Occipital lobe (tissue), 1 donor: ENCODE measurements at regions not wholly inside any gene's neighbourhood (a gene's known extent, or its start where the extent isn't known, plus 50 kb on each side); places are given as distances from the start of the nearest gene placed in this dataset.

Experiments used
- DNase-seq: peaks from one replicate; lab custom pipeline; 2025; lab: John Stamatoyannopoulos, UW

DNA sequence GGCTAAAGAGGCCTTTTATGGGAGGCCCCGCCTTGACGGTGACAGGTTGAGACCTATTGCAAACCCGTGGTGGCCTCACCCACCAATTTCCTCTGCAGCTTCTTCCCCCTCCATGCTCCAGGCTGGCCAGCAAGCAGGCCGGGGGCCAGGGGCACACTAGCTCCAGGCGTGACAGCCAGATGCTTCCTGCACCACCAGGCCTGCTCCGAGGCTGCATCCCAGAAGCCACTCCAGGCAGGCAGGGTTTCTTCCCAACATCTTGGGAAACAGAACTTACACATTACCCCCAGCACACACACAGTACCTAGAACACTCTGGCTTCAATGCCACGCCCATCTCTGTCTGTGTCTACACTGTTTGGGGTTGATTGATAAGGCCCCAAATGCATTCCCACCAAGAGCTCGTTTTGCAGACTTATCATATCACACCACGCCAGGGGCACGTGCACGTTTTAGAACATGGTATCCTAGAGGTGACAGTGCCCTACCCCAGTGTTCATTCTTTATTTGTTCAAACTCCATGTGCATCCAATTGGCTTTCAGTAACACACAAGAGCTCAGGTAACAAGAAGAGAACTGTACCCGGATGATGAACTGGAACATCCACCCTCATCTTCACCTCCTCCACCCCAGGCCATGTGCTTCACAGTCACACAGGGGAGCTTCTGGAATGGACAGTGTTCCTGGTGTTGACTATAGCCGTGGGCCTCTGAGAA, 221.4 kb upstream of the RREB1 start:
- no peak for DNase-seq

DNA sequence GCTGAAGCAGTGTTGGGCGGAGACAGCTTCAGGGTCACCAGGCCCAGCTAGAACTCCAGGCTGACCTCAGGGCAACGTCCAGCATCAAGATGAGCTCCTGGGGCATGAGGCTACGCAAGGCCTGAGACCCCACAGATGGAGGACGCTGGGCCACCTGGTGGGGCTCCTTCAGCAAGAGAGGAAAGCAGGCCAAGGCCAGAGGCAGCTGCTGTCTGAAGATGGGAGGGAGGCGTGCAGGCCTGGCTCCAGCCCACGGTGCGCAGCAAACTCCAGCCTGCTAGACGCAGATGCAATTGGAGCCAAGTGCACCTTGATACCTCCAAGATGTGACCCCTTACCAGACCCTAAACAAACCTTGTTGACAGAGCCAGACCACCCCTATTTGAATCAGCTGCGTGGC, 220.9 kb upstream of the RREB1 start:
- DNase-seq = no peak

DNA sequence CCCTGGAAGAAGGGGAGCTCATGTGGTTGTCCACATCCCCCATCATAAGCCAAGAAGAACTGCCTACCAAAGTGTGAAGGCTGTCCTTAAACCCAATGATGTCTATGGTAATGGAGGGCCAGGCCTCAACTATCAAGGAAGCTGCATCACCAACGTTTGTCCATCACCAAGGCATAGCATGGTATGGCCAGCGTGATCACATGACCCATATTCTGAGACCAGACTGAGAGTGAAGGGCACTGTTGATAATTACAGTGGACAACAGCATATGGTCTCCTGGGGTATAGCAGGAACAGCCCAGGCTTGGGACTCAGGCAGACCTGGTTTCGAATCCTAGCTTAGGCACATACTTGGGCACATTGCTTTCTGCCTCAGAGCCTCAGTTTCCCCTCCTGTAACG, 218.2 kb upstream of the RREB1 start:
- no peak for DNase-seq

DNA sequence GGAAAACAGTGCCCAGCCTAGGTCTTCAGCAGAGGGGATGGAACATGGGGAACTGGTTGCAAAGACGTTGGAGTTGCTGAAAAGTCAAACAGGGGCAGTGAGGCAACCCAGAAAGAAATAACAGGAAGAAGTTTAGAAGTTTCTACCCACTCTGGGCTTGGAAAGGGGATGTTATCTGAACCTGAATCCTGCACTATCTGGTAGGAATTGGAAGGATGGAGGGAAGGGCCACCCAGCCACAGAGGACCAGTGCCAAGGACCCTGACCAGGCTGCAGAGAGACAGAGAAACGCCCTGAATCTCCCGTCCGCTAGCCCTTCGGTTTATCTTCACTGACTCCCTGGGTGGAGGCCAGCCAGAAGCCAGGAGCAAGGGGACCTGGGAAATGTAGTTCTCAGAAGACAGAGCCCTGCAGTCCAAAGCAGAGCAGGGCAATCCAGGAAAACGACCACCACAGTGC, 217.3 kb upstream of the RREB1 start:
- DNase-seq = no peak

DNA sequence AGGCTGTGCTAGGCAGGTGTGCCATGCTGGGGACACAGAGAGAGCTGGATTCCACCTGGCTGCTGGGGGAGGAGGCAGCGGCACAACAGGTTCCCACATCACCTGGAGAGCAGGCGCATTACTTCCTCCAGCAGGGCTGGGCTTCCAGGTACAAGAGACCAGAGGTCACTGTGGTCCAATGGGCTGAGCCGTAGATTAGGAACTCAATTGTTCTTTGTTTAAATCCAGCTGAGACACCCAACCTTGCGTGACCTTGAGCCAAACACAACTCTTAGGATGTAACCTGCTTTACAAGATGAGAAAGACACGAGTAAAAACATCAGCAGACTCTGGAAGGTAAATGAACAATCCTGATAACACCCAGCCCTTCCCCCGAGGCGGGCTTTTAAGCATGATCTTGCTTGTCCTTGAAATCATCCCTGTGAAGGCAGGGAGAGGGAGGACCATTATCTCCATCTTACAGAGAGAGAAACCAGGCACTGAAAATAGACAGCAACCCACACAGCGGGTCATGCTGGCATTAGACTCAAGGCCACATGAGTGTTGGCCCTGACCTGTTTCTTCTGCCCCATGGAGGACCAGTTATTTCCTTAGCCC, 216.5 kb upstream of the RREB1 start:
- DNase-seq = no peak

DNA sequence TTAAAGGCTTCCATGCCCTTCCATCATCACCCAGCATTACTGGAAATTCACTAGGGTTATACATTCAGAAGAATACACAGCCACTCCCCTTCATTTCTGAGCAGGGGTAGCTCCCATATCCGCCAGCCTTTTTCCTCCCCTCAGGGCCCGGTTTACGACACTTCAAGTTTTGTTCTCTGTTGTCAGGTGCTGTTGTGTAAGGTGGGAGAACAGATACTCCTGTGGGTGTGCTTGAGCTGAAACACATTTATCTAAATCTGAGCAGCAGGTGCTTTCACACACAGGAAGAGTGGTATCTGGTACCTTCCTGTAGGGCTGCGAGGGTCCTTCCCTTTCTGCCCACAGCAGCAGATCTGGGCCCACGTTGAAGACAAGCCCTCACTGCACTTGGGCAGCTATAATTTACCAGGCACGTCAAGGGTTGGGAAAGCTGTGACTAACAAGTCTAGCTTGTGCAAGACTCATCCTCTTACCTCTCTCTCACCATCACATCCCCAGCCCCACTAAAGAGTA, 215.8 kb upstream of the RREB1 start:
- no peak for DNase-seq

DNA sequence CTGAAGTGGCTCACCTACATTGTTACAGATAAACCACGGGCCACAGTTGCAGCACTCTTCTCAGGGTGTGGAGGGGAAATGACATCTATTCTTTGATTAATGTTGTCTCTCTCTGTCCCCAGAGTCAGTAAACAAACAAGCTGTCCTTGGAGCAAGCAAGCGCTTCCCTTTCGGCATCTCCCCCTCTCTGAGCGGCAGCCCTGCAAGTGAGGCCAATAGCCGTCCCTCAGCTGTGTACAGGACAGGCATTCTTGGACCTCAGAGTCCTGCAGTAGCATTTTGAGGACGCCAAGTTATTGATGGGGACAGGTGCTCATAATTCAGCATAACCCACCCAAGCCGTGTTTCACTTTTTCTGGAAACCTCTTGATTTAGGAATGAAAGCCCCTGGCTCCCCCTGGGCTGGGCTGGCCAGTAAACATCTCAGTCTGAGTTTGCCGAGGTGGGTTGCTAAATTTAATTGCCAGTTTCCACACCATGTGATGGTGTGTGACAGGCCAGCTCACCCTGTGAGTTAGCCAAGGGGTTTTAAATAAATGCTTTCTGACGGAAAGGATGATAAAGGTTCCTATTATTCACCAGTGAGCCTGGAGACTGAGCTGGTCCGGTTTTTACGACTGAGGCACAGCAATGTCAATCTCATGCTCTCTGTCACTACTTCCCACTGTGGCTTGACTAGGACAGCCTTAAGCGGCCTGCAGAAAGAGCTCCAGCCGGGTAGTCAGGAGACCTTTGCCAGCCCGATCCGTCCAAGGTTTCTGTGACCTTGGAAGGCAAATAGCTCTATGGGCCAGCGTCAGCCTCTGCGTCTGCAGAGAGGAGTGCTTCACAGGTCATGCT, 214.8 kb upstream of the RREB1 start:
- DNase-seq = no peak

DNA sequence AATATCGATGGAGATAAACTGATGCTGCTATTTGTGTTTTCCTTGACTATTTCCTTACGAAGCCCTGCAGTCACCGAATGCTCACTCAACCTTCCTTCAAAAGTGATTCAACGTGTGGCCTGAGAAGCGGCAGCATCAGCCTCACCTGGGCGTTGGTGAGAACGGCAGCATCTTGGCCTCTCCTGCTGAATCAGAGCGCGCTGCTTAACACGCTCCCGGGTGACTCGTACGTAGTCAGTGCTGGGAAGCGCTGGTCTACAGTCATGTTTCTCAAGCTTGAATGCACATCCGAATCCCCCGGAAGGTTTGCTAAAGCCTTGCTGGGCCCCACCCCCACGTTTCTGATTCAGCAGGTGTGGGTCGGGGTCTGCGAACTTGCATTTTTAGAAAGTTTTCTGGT, 214.1 kb upstream of the RREB1 start:
- DNase-seq = no peak

DNA sequence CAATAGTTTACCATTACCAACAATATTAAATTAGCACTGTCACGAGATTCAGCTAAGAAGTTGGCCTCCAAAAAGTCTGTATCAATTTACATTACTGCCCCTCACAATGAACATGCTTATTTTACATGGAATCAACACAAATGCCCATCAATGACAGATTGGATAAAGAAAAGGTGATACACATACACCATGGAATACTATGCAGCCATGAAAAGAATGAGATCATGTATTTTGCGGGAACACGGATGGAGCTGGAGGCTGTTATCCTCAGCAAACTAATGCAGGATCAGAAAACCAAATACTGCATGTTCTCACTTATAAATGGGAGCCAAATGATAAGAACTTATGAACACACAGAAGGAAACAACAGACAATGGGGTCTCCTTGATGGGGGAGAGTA, 211.8 kb upstream of the RREB1 start:
- no peak for DNase-seq

DNA sequence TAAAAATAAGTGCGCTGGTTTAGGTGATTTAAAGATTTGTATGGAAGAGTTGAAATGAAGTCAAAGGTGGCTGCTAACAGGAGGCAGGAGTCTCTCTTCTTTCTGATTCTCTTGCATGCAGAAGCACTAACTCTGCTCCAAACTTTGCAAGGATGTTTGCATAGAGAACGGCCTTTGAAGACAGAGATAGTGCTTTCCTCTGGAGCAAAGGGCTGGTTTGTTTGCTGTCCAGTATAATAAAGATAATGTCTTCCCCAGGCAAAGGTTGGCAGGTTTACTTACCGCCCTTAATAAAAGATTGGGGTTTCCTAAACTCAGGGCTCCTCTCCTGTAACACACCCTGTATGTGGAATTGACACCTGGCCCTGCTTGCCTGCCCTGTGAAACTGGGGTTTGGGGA, 210.6 kb upstream of the RREB1 start:
- no peak for DNase-seq

DNA sequence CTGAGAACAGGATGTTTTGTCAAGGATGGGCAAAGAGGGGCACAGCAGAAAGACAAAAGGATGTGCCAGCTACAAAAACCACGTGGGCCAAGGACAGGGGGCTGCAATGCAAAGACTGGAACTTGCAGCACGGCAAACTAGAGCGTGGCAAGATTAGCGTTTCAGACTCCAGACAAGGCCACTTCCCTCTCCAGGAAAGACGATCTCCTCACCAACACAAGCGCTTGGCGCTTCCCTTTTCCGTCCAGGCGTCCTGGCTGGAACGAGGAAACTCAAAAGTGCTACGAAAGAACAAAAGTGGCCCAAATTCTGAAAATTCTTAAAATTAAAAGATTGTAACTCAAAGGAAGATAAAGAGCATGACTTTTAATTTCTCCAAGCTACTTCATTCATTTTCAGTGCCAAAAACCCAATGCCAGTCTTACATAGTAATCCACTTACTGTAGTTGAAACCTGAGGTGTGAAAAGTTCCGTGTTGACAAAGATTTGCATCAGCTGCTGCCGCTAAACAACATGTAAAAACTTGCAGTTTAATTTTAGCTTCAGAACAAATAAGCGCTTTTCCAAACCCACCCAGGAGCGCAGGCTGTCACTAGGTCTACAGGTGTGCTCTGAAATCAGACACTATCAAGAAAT, 207.1 kb upstream of the RREB1 start:
- DNase-seq = no peak

DNA sequence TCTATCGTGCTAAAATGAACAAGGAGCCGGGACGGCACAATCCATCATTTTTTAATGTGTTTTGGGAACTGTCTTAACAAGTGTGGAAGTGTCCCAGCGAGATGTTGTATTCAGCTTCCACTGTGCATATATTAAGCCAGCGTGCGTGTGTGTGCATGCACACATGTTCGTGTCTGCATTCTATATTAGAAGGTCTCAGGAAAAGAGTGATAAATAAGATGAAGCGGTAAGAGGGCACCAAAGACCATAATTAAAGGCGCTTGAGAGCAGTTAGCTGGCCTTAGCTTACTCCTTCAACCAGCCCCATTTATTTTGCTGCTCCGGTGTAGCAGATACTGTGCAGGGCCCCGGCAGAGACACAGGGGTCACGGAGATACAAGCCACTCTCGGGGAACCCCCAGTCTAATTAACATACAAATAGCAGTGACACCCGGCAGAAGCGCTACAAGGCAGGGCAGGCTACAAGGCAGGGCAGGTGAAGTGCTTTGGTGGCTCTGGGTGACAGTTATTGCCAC, 206.5 kb upstream of the RREB1 start:
- DNase-seq = no peak

DNA sequence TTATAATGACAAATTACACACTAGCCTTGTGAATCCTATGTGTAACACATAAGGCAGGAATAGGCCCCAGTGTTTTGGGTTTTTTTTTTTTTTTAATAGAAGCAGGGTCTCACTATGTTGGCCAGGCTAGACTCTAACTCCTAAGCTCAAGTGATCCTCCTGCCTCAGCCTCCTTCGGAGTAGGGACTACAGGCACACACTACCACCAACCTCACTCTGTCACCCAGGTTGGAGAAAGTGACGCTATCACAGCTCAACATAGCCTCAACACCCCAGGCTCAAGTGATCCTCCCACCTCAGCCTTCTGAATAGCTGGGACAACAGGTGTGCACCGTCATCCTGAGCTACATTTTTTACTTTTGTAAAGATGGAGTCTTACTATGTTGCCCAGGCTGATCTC, 205.8 kb upstream of the RREB1 start:
- DNase-seq = no peak

DNA sequence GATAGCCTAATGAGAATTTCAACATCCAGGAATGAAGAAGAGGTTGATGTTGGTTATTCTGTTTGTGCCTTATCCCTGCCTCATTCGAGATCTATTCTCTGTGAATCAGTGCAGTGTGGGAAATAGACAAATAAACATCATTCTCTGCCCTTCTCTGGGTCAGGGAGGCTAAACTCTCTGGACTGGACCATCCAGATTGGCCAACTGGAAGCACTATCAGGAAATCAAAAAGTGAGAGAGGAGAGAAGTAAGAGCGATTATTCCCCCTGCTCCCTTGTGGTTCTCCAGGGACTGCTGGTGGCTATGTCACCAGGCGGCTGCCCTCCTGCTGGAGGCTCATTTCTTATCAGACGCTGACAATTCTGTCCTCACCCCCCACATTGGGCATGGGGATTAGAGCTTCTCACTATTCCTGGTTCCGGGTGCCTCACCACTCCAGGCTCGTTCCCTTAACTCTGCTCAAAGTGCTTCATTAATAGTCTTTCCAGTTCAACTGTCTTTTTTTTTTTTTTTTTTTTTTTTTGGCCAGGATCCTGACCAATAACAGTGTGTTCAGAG, 201.7 kb upstream of the RREB1 start:
- DNase-seq = no peak

DNA sequence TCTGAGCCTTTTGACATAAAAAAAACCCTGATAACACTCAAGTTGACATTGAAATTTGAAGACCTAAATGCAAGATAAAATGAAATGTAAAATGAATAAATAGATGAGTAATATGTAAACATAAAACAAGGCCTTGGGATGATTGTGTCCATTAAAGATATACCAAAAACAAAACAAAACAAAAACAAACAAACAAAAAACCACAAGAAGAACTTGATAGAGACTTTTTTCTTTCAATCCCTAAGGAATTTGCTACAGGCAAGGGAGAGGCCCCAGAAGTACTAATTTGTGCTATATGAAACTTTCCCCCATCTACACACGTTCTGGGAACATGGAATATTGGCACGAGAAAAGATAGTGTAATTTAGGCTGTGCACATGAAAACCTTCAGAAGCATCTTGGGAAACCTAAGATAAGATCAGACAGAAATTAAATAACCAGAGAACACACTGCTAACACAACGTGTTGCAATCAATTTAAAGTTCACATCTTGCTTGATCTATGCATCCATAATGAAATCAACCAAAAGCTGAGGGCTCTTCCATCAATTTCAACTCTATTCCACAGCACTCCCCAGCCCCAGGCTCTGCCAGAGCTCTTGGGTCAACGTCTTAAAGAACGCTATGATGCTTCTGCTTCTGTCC, 201.1 kb upstream of the RREB1 start:
- DNase-seq = no peak

DNA sequence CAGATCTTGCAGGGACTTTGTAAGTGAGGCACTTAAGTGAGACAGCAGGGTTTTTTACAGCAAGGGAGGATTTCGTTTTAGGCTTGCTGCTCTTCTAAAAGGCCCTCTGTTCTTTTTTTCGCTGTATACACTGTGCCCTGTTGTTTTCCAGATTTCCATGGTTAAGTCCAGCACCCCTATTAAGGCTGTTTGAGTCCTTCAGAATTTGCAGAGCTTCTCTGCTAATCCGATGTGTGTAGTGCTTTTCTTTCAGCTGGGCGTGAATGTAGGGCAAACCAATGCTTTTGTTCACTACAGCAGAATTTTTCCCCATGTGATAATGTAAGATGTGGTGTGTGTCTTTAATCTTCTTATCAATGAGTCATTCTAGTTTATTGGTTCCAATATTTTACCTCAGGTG, 200.5 kb upstream of the RREB1 start:
- no peak for DNase-seq

DNA sequence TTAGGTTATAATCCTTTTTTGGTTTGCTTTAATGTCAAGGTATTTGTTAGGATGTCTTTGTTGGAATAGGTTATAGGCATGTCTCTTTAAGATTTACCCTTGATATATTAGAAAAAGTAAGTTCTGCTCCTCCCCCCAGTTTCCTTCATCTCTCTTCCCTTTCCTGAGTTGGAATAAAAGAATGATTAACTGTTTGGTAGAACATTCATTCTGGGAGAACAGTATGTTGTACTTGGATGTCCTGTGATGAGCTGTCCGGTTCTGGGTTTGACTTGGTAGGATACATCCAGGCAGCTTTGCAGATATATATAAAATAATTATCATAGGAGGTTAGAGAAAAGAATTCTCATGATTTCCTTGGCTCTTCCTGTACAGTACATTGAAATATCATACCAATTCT, 199.6 kb upstream of the RREB1 start:
- no peak for DNase-seq

DNA sequence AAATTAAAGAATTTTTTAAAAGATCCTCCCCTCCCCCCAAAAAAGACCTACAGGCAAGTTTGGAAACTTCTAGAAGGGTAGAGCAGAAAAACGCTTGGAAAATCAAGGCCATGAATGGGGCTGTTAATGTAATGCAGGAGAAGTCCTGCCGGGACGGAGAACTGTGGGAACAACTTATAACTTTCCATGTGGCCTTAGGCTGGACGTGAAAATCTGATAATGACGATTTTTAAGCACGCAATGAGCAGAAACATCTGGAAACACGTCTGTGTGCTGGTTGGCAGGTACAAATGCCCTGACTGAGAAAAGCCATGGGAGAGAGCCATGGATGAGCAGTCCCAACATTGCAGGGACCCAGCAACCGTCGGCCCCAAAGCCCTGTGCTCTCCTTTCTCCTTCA, 198.7 kb upstream of the RREB1 start:
- no peak for DNase-seq

DNA sequence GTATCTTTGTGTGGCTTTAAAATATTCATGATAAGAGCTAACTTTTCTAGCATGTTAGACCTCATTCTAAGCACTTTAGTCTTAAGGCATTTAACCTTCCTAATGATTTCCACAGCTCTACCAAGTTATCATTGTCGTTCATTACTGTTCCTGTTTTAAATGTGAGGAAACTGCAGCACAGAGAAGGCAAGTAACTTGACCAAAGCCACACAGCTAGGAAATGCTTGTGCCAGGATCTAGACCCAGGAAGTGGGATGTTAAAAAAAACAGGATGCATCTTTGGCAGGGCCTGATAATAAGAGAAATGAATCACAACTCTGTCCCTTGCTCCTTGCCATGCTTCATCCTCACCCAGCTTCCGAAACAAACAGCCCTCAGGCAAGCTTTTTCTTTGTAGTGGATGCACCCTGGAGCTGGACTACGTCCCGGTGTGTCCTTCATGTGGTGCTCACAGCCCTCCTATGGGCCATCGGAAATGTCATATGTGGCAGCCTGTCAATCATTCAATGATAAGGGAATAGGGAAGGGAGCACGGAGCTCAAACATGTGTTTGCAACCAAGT, 196.9 kb upstream of the RREB1 start:
- no peak for DNase-seq

DNA sequence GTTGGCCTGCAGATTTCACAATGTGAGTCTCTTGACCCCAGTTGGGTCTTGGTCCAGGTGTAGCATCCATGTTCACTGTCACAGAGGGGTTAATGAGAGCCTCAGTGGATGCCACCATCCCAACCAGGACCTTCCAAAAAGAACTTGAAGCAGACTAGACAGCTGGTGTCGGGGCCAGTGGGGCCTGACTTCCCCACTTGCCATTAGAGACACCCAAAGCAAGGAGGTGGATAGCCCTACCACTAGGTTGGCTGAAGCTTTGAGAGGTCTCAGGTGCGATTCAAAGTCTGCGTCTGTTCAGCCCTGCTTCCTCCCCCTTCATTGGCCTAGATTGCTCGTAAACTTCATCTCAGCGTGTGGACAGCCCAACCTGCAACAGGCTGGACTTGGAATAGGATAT, 196.4 kb upstream of the RREB1 start:
- no peak for DNase-seq
